Fibroblast of skin of left biceps (primary cell): ENCODE measurements at regions not wholly inside any gene's neighbourhood (a gene's known extent, or its start where the extent isn't known, plus 50 kb on each side); places are given as distances from the start of the nearest gene placed in this dataset.
"Not testable (repeated sequence)": the region's sequence is repeated elsewhere in the genome, so short reads cannot be mapped to it uniquely, and the experiment has no call there.

Source experiments
- DNase-seq, 2 experiments: peaks; one replicate each; pipeline ENCODE4 v3.0.0-alpha.2; 2013; ENCODE audit warnings: low read depth in 2 of 2

DNA sequence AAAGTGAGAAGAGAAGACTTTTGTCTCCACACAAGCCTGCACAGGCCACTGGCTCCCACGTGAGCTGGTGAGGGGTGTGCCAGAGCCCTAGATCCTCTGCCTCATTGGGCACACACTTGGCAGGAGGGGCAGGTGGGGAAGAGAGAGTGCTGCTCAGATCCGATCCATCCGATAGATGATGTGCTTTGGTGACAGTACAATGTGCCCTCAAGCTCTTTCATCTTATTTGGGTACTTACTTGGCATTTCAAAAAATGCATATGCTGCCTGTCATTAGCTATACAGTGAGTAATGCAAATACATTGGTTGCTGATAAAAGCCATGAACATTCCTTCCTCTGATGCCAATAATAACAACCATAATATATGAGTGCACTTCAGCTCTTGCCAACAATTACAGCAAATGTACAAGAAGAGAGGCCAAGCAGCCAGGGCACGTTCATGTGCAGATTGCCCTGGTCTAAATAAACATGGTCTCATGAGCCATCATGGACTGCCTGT is 255.3 kb downstream of the VAPA start:
- peak; percentile 37 to 43 for DNase-seq

DNA sequence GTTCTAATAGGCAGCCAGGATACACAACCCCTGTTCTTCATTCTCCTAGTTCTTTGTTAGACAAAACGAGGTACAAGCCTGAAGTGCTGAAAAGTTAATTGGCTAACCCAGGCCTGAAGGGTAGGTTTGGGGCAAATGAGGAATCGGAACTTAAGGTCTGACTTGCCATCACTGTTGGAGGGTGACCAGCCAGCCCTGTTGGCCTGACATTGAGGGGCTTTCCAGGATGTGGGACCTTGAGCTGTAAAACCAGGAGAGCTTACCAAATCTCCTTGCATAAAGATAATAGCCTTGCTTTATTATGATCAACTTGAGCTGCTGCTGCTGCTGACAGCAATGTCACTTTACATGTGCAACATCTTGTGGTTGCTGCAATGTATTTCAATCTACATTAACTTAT is 256.0 kb downstream of the VAPA start:
- DNase-seq: no peak

GRCh38 chr18:10170375-10170774 is 256.6 kb downstream of the VAPA start:
- no peak for DNase-seq

- not testable (repeated sequence) for DNase-seq
Observed at GRCh38 chr18:10175333-10175732, 261.5 kb downstream of the VAPA start.

- not testable (repeated sequence) for DNase-seq
Observed at GRCh38 chr18:10179326-10179725, 265.5 kb downstream of the VAPA start.

DNA sequence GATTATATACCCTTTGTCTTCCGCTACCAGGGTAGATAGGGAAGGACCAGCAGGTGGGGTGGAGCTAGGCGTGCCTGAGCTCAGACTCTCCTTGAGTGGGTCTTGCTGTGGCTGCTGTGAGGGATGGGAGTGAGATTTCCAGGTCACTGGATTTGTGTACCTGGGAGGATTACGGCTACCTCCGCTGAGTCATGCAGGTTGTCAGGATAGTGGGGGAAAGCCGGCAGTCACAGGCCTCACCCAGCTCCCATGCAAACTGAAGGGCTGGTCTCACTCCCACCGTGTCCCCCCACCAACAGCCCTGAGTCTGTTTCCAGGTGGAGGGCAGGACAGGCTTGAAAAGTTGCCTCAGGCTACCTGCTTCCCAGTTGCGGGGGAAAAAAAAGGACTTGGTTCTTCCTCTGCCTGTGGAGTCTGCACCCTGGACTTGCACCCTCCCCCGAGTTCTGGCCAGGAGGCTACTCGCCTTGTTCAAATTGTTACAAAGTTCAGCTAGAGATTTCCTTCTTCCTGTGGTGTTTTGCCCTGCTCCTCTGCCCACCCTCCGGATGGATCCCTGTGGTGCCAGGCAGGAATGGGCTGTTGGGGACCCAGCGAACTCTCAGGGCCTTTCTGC is 268.3 kb downstream of the VAPA start:
- no peak for DNase-seq

DNA sequence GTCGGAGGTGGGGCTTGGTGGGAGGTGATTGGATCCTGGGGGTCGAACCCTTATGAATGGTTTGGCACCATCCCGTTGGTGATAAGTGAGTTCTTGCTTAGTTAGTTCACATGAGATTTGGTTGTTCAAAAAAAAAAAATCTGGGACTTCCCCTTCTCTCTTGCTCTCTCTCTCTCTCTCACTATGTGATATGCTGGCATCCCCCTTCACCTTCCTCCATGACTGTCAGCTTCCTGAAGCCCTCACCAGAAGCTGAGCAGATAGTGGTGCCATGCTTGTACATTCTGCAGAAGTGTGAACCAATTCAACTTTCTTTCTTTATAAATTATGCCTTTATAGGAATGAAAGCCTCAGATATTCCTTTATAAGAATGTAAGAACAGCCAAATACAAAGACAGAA is 269.7 kb upstream of the APCDD1 start:
- no peak for DNase-seq

DNA sequence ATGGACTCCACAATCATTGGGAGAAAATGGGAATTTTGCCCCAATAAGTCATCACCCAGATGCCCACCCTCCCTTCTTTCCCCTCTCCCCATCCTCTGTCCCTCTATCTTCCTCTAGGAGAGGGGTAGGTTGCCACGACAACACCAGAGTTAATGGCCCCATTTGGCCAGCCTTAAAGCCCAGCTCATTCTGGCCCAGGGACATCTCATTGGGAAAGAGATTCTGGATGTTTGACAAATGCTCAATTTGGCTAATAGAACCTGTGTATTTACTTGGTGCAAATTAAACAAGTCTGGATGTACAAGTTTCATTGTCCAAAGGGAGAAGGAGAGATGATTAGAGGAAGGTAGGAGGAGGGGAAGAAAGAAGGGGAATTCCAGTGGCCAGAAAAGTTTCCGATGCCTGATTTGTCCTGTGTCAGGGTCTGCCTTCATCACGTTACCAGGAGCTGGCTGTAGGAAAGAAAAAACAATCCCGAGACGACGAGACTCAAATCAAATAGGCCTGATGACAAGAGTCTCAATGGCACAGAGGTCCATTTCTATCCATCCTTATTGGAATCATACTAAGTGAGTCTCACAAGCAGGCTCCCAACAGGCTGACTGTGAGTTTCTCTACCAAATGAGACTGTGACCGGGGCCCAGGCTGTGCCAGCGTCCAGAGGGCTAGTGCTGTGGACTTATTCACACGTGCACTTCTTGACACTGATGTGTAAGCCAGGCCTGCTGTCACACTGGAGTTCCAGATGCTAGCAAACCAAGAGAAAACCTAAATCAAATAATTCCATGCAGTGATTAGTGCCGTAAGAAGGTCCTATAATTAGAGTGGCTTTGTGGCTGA is 265.2 kb upstream of the APCDD1 start:
- DNase-seq: no peak

DNA sequence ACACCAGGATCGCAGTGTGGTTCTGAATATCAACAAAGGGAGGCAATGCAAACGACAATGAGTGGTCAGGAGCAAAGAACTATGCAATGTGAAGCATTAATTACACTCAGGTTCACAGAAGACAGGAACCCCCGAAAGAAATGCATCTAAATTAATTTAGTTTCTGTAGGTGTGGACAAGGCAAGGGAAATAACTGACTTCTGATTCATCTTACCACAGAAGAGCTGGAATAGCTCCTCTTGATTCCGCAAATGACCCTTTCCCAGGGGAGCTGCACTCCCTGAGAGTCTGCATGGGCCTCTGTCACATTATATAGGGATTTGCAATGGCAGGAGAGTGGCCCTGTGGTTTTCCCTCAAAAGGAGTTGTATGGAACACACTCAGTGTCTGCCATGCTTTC is 263.9 kb upstream of the APCDD1 start:
- DNase-seq: peak; percentile 62 to 65

DNA sequence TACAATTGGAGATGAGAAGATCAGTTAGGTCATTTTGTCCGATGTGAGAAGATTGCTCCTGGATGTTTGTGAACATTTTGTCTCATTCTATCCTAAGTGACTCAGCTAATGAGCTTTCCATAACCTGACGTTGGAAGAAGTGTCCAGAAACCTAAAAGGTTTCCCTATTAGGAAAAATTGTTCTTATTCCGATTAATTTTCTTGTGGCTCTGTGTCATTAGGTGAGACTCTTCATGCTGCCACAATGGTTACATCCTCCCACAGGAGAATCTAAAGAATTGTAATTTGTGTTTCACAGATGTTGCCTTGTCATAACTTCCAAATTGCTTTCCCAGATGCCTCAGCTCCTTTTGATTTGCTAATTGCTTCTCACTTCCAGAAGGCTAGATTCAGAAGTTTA is 261.0 kb upstream of the APCDD1 start:
- DNase-seq: no peak

GRCh38 chr18:10194592-10194991 is 259.8 kb upstream of the APCDD1 start:
- no peak for DNase-seq

DNA sequence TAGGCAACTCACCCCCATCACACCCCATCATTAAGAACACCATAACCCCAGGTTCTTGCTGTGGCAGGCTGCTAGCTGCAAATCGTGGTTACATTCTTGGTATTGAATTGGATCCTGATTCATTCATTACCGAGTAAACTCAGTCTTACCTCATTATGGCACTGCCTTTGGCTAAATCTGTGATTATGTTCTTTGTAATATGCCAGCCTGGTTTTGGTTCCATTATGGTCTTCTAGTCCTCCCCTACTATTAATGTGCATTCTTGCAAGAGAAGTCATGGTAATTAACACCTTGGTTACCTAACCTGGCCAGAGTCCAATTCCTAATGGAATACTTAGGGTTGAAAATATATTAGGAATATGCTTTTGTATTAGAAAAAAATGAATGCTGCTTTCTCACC is 258.9 kb upstream of the APCDD1 start:
- DNase-seq: no peak

- DNase-seq: no peak
Observed at GRCh38 chr18:10197097-10197496, 257.3 kb upstream of the APCDD1 start.

DNA sequence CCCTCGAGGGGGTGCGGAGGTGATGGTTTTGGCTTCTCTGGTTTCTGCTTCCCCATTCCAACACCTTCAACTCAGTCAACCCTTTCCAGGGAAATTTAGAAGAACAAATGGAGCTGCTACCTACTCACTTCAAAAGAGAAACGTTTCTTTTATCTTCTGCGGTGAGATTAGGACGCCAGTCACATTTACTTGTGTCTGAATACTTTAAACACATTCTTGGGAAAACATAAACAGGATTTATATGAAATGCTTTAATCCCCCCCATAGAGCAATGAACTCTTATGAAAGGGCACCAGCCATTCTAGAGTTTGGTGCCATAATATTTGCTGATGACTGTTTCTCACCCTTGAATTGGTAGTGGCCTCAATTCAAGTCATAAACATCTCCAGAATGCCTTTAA is 253.2 kb upstream of the APCDD1 start:
- DNase-seq: no peak

GRCh38 chr18:10201659-10202058 is 252.8 kb upstream of the APCDD1 start:
- DNase-seq: no peak

DNA sequence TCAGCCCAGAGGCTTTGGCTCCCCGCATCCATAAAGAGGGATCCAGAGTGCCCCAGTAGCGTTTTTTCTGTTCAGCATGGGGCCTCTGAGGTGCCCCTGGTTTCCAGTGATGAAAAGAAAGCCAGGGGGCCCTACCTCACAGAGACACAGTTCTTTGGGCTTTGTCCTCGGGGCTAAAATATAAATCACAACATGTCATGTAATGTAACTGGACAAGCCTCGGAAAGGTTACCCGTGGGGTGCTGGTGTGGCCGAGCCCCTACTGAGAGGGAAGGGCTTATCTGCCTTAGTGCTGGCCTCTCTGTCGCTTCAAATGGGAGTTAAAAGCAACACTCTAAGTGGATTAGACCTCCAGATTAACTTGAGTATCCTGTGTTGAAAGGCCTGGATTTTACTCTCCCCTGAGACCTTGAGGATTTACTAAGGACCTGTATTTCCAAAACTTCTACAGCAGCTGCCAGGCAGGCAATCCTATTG is 251.6 kb upstream of the APCDD1 start:
- no peak for DNase-seq

GRCh38 chr18:10205151-10205550 is 249.3 kb upstream of the APCDD1 start:
- peak; percentile 7 to 11 for DNase-seq

- no peak for DNase-seq
Observed at GRCh38 chr18:10207682-10208345, 246.6 kb upstream of the APCDD1 start.

DNA sequence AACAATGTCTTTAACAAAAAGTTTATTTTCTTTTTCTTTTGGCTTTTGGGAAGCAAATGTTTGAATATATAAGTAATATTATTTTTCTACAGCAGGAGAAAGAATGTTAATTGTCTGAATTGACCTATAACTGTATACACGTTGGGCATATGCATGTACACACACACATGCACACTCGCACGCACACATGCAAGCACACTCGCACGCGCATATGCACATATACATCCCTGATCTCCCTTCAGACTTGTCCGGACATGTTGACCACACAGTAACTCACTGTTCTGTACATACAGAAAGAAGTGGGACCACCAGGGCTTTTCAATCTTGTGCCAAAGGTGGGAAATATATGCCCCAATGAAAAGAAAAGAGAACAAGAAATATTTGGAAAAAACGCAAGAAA is 245.1 kb upstream of the APCDD1 start:
- DNase-seq: no peak

DNA sequence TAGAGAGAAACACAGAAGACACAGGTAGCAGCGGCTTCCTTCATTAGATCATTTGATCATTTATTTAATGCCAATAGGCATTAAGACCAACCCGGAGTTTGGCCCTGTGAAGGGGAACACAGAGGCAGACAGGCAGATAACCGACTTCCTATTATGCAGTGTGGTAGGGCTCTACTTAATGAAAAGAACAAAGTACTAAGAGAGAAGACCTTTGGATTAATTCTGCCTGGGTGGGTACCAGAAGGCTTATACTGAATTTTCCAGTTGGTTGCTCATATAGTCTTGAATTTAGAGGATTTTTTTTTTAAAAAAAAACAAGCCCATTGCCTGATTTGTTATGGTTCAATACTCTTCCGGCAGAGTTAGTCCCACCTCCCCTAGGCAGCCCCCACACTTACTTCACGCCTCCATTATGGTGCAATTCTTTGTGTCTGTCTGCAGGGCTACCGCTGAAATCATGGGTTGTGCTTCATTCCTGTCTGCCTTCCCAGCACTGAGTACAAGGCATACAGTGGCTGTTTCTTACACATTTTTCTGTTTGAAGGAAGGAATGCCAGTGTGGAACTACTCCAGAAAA is 244.3 kb upstream of the APCDD1 start:
- DNase-seq: no peak

- no peak for DNase-seq
Observed at GRCh38 chr18:10213526-10213925, 240.9 kb upstream of the APCDD1 start.

GRCh38 chr18:10215446-10215845 is 239.0 kb upstream of the APCDD1 start:
- DNase-seq: no peak
